ENCODE measurements at regions not wholly inside any gene's neighbourhood (a gene's known extent, or its start where the extent isn't known, plus 50 kb on each side); places are given as distances from the start of the nearest gene placed in this dataset.

GRCh38 chr22:48567213-48567975 is 1260.3 kb downstream of the BRD1 start:
- no peak for DNase-seq

DNA sequence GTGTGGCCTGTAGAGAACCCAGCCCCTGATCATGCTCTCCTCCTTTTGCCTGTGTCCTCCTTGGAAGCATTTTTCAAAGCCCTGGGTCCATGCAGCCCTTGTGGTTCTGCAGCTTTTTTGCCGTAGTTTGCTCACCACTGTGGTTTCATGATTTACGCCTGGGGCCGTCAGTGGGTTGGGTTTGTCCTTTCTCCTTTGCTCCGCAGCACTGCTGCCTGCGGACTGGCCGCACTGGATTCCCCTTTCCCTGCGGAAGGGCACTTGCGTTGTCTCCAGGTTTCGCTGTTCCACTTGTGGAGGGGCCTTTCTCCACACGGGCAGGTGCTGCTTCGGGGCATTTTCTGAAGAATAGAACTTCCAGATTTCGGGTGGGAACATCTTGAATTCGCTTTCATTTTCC is 1260.9 kb downstream of the BRD1 start:
- no peak for DNase-seq

DNA sequence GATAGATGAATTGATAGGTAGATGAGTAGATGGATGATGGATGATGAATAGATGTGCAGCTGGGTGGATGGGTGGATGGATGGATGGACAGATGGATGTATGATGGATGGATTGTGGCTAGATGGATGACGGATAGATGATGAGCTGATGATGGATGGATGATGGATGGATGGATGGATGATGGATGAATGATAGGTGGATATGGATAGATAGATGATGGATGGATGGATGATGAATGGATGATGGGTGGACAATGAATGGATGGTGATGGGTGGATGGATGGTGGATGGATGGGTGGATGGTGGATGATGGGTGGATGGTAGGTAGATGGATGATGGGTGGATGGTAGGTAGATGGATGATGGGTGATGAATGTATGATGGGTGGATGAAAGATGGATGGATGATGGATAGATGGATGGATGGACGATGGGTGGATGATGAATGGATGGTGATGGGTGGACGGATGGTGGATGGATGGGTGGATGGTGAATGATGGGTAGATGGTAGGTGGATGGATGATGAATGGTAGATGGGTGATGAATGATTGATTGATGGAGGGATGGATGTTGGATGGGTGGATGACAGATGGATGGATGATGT is 1261.7 kb downstream of the BRD1 start:
- no peak for DNase-seq

GRCh38 chr22:48564995-48565394 is 1262.7 kb downstream of the BRD1 start:
- DNase-seq = no peak

- DNase-seq = no peak
Observed at GRCh38 chr22:48563966-48564330, 1263.7 kb downstream of the BRD1 start.

DNA sequence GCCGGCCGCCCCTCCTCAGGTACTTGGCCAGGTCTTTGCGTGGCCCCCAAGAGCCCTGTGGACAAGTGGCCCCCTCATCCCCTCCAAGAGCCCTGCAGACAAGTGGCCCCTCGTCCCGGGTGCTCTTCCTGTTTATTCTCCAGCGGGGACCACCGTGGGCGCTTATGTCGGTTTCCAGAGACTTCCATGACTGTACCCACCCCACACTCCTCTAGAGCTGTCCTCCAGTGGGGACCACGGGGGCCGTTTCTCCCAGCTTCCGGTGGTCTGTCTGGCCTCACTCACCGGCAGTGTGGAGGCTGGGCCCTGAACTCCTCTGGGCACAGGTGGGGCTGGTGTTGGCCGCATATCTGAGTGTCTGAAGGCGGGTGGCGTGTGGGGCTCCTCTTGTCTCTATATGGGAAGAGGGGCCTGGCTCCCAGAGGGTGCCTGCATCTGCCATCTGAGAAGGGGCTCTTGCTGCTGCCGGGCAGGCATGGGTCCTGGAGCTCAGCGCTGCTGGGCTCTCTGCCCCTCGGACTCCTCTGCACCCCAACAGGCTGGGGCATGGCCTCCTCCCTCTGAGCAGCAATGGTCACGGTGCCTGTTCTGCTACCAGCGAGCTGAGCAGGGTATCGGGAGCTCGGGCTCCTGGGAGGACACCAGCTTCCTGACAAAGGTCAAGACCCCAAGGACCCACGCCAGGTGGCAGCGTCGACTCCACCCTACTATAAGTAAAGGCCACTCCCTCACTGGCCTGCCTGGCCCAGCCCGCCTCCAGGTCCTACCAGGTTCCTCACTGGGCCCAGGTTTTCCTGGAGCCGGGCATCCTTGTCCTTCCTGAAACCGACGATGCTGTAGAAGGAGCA is 1264.3 kb downstream of the BRD1 start:
- DNase-seq = no peak

DNA sequence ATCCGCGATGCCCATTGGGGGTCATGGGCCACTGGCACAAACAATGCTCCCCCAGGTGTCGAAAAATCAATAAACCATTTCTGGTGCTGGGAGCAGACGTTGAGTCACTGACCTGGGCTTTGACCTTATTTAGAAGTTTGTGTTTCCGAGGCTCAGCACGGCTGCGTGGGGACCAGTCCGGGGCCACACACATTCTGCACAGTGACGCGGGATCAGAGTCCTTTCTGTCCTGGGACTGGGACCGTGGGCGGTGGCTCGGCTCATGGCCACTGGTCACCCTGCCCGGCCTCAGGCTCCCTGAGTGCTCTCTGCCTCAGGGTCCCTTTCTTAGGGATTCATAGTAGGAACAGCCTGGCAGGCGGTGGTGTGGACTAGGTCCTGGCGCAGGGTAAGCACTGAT is 1266.0 kb downstream of the BRD1 start:
- DNase-seq = no peak

DNA sequence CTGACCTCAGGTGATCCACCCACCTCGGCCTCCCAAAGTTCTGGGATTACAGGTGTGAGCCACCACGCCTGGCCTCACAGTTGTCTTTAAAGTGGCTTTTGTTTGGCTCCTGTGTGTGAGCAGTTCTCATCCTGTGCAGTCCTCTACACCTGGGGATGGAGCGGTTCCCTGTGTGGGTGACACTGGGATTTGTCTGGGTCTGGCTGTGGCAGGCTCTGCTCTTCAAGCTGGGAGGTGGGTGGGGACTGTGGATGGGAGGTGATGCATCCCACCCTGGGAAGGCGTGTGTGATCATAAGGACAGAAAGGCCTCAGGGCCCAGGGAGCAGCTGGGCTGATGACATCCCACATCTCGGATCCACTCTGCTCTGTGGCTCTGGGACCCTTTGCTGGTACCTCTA is 1266.8 kb downstream of the BRD1 start:
- no peak for DNase-seq

DNA sequence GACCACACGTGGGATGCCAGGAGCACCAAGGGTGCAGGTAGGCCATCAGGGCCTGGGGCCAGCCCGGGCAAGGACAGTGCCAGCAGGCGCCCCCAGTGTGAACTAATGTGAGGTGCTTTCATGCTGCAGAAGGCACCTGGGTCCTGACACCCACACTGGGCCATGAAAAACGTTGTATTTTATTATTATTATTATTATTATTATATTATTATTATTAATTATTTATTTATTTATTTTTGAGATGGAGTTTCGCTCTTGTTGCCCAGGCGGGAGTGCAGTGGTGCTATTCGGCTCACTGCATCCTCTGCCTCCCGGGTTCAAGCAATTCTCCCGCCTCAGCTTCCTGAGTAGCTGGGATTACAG is 1267.3 kb downstream of the BRD1 start:
- no peak for DNase-seq

DNA sequence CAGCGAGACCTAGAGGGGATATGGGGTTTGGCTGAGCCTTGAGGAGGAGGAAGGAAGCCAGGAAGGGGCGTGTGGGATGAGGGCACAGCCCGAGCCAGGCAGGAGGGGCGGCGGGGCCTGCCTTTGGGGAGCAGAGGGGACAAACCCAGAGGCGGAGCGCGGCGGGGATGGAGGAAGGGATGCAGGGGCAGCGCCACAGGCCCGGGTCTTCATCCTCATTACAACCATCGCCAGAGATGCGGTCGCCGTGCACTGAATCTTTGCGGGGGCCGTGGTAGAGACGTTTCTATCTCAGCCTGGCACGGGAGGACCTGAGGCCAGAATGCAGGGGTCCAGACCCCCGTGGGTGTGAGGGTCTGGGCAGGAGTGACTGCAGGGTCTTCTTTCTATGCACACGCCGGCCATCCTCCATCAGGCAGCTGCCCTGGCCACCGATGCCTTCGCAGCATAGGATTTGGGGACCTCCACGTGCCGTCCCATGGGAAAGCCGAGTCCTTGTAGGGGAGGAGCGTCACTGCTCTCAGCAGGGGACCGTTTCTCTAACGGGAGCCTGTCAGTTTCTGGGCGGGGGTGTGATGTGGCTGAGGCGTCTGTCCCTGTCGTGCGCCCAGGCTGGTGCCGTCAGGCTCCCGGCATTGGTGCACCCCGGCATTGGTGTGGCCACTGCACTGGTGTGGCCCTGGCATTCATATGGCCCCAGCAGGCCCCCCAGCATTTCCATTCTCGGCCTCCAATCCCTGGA is 1267.9 kb downstream of the BRD1 start:
- DNase-seq = no peak

DNA sequence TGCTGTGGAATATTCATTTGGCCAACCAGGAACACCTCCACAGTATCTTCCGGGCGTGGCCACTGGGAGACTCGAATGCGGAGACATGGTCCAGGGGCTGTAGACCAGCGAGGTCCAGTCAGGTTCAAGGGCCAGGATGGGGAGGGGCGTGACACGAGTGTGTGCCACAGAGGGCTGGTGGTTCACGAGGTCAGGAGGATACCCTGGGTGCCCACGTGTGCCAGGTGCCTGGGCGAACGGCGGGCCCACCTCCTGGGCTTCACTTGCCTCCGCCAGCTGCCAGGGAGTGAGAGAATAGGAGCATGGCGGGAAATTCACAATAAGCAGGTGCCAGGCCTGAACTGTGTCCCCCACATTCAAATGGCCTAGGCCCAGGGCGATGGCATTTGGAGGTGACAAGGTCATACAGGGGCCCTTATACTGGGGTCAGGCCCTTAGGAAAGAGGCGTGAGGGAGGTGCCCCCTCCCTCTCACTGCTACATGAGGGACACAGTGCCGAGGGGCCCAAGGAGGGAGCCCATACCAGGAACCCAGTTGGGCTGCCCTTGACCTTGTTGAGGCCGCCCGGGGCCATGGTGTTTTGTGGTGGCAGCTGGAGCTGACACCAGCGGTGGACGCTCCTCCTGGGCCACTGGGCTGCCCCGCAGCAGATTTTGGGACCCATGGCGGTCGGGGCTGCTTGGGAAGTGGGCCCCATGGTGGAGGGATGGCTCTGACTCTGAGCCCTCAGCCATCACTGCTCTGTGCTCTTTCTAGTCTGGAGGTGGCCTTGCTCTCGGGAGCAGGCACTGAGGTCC is 1268.9 kb downstream of the BRD1 start:
- no peak for DNase-seq

GRCh38 chr22:48558016-48558415 is 1269.7 kb downstream of the BRD1 start:
- DNase-seq = no peak

DNA sequence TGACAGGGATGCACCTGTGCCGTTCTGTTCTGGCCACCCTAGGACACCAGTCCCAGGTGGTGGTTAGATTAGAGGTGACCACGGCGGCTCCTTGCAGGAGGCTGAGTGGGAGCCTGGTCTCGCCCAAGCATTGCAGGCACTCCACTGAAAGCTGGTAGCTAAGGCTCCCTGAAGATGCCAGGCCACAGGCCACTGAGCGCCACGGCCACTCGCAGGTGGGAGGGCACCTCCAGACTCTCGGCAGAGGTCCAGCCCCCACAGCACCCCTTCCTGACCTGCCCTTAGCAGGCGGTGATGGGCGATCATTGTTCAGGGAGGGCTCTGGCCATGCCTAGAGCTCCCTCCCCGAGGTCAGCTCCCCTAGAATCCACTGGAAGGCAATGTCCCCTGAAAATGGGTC is 1270.2 kb downstream of the BRD1 start:
- no peak for DNase-seq

DNA sequence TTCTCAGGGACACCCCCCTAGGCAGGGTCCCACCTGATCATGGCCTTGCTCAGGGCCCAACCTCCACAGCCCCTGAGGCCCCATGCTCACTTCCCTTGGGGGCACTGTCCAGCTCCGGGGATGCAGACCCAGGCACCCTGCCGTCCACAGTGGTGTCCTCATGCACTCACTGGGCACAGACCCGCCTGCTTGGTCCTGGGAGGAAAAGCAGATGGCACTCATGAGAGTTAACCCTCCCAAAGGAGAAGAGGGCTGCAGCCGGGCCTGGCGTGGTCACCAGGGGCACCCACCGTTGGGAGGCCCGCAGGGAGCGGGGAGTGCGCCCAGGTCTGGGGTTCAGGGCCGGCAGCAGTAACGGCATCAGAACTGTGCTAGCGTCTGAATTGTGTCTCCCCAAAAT is 1270.9 kb downstream of the BRD1 start:
- DNase-seq = no peak

GRCh38 chr22:48556222-48556621 is 1271.5 kb downstream of the BRD1 start:
- no peak for DNase-seq

- DNase-seq = no peak
Observed at GRCh38 chr22:48555606-48556005, 1272.1 kb downstream of the BRD1 start.

DNA sequence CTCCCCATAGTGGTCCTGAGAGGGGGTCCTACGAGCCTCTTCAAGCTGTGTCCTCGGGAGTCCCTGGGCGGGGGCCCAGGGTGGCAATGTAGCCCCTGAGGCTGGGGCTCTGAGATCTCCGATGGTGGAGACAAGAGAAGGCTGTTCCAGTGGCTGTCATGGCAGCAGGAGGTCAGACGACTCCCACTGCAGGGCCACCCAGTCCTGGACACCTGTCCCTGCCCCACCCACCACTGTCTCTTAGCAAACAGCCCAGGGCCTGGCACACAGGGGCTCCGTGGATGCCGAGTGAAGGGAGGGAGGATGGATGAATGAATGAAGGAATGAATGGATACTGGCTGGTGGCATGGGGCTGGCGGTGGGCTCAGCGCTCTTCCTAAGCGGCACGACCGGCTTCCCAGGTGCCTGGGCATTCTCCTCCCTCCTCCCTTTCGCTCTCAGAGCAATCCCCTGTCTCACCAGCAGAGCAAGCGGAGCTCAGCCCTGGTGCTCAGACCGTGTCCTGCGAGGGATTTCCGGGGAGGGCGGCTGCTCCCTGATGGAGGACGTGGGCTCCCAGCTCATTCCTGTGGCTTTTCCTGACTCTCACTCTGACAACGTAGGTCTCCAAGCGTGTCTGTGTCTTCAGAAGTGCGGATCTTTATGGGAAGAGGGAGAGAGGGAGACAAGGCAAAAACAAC is 1272.6 kb downstream of the BRD1 start:
- DNase-seq = no peak

DNA sequence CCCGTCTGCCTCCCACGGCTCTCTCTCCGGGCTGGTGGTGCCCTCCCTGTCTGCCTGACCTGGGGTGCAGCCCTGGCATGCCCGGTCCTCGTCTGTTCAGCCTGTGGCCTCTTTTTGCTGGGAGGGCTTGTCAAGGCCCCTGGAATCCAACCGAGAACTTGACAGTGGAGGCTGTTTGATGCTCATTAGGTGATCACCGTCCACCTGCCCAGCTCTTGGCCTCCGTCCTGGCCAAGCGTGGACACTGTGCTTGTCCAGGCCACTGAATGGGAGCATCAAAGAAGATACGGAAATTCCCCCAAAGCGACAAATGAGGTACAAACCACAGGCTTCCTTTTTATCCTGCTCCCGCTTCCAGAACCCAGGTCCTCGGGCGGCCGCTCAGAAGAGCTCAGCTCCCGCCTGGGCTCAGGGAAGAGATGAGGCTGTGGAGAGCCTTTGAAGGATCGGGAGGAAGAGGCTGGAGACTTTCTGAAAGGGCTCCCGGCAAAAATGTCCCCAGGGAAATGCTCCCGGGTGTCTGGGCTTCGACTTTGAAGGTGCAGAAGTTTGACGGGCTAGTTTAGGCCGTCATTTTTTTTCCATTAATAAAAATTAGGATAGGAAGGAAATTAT is 1273.9 kb downstream of the BRD1 start:
- DNase-seq = no peak

GRCh38 chr22:48553119-48553518 is 1274.6 kb downstream of the BRD1 start:
- DNase-seq = no peak

DNA sequence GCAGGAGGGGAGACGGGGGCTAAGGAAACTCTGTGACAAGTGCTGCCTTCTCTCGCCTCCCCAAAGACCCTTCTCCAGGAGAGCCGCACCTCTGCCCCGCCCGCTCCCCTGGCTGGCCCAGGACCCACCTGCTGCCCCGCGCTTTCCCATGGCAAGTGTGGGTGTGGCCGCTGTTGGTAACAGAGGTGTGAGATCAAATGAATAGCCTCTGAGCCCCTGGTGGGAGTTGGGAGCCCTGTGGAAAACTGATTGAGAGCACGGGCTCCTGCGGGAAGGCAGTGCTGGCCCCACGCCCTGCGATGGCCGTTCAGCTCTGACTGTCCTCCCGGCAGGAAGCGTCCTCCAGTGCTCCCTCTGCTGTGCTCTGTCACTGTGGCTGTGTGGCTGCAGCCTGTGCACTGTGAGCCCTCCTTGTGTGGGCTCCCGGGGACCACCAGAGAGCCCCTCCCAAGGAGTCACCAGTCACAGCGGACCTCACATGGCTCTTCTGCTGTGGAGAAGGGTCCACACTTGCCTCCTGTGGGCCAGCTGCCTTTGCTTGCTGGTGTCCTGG is 1275.9 kb downstream of the BRD1 start:
- no peak for DNase-seq

DNA sequence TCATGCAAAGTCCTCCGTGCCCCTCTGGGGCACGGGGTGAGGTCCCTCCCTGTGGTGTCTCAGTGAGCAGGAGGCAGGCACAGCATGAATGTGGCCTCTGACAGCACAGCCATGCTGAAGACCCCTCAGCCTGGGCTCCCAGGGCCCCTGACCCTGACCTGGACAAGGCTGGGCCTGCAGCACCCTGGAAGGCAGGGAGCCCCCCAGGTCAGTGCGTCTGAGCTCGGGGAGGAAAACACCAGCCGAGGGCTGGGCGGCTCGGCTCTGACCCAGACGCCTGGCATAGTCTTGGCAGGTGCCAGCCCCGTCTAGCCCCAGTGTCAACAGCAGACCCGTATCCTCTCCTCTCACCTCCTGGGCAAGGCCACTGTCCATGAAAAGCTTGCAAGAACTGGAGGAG is 1276.6 kb downstream of the BRD1 start:
- no peak for DNase-seq
